PC-3 (cell line): ENCODE measurements at regions not wholly inside any gene's neighbourhood (a gene's known extent, or its start where the extent isn't known, plus 50 kb on each side); places are given as distances from the start of the nearest gene placed in this dataset.

Experiments used
- EZH2 ChIP-seq: fragments of 300-600 bp; sonication (generic); IDR thresholded peaks from one replicate; pipeline ENCODE4 v1.6.1; 2017; ENCODE audit warnings: antibody characterized with exemption, mild to moderate bottlenecking, low read length; ENCODE audit not compliant: unreplicated experiment
- EZH2phosphoT487 ChIP-seq: fragments of 300-600 bp; sonication (generic); IDR thresholded peaks from 2 replicates; pipeline ENCODE4 v1.6.1; 2018; ENCODE audit warnings: mild to moderate bottlenecking, antibody characterized with exemption, low read length, borderline replicate concordance
- TF ChIP-seq, protein P1 (sequence below): fragments of 300-600 bp; sonication (generic); conservative IDR thresholded peaks from 2 replicates; pipeline ENCODE4 v1.5.1; 2017; ENCODE audit warnings: antibody characterized with exemption, low read depth, mild to moderate bottlenecking, low read length

DNA sequence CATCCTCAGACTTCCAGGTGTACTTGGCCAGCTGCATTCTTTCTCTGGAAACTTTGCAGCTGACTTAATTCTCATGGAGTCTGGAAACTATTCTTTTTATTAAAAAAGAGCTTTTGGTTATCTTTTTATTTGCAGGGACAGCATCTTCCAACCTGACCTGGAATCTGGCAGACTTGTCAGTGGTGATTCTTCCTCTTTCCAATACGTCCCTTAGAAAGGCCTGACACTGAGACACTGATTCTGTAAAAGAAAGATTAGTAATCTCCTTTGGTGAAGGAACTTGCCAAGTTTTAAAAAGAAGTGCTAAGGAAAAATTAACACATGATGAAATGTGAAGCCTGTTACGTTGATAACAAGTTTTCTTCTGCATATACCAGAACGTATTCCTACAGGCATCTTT lies 440.9 kb upstream of the RAG2 start:
- TF ChIP-seq, protein P1, sequence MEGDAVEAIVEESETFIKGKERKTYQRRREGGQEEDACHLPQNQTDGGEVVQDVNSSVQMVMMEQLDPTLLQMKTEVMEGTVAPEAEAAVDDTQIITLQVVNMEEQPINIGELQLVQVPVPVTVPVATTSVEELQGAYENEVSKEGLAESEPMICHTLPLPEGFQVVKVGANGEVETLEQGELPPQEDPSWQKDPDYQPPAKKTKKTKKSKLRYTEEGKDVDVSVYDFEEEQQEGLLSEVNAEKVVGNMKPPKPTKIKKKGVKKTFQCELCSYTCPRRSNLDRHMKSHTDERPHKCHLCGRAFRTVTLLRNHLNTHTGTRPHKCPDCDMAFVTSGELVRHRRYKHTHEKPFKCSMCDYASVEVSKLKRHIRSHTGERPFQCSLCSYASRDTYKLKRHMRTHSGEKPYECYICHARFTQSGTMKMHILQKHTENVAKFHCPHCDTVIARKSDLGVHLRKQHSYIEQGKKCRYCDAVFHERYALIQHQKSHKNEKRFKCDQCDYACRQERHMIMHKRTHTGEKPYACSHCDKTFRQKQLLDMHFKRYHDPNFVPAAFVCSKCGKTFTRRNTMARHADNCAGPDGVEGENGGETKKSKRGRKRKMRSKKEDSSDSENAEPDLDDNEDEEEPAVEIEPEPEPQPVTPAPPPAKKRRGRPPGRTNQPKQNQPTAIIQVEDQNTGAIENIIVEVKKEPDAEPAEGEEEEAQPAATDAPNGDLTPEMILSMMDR, result no peak
- TF ChIP-seq EZH2phosphoT487, result no peak
- no peak for TF ChIP-seq EZH2
